Middle frontal gyrus (tissue), 1 donor: ENCODE measurements at regions not wholly inside any gene's neighbourhood (a gene's known extent, or its start where the extent isn't known, plus 50 kb on each side); places are given as distances from the start of the nearest gene placed in this dataset.

Experiments used
- DNase-seq: peaks from one replicate; pipeline ENCODE4 v3.0.0-alpha.2; 2015; ENCODE audit warnings: low spot score; ENCODE audit errors: extremely low spot score

DNA sequence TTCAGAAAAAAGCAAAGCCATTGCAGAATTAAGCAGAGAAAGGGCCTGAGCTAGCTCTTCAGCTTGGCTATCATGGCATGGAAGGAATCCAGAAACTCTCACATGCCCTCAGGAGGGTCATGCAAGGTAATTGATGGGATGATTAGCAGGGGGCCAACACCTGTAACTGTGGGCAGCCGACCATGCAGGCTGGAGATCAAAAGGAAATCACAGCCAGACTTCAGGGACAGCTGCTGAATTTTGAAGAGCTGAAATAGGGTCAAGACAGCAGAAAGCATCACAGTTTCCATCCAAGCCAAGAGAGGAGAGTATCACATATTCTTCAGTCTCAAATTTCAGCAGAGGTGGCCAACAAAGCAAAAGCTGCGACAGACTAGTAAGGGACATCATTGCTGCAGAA, 239.6 kb upstream of the STEAP1 start:
- DNase-seq = no peak

DNA sequence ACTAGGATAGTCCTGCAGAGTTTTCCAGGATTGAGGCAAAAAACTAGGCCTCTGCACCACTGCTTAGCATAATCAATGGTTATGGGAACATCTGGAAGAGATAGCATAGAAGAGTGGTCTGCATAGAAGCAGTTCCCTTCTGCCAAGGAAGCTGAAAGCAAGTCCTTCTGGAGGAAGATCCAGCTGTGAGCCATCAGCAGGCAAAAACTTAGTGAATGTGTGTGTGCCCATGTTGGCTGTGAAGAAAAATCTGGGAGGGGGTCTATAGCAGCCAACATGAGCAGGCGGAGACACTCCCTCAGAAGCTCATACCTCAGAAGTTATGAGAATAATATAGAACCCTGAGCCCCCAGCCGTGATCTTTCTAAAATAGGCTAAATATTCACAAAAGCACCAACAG, 228.1 kb upstream of the STEAP1 start:
- no peak for DNase-seq

DNA sequence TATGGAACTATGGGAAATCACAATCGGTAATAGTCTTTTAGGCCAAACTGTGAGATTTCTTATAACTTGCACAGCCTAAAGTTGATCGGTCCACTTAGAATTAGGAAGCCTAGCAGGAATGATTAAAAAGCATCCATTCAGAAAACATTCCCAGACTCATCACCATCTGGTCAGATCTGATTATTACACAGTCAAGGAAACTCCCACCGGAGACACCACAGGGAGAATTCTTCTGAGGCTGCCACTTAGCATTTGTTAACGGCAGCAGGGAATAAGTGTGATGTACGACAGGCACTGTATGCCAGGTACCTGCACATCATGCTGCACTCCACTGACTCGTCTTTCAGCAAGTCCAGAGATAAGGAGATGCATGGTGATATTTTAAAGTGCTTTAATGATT, 227.6 kb upstream of the STEAP1 start:
- no peak for DNase-seq

DNA sequence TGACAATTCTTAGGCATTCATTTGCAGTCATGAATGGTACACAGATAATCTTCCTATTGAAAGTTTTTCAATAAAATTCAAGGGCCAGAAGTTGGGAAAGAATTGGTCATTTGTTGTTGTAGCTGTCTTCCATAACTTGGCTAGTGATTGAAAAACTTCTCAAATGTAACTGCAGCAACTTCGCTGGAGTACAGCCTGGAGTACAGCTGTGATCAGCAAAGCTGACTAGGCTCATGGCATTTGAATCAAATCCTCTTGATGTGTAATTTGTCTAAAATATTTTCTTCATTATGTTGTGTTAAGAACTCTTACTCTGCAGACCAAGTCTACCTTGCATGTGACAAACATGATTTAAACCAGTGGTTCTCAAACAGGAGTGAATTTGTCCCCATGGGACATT, 226.5 kb upstream of the STEAP1 start:
- no peak for DNase-seq

DNA sequence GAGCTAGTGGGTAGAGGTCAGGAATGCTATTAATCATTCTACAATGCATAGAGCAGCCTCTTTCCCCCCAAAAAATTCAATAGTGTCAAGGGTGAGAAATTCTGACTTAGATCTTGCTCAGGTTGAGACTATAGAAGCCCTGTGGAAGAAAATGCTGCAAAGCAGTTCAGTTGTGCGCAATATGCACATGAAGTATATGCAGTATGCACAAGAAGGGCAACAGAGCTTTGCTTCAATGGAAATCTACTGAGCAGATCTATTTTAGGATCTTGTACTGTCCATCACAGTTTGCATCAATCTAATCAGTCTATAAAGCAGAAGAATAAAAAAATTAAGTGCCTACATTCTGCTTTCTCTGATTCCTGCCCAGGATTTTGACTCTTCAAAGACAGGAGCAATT, 225.8 kb upstream of the STEAP1 start:
- no peak for DNase-seq

DNA sequence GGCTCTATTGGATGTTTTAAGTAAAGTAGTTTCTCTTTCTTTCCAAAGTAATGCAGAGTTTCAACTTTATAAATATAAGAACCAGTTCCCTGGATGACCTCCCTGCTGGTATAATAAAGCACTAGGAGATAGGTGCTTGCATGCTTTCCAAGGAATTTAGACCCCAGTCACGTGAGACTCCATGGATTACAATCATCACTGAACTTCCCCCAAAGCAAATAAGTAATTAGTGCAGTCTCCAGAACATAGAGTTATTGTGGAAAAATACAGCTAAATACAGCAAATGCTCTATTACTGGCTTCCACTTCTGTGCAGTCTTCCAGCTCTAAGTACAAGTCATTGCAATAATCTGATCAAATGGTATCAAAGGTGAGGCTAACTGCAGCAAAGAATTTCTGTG, 220.2 kb upstream of the STEAP1 start:
- no peak for DNase-seq

DNA sequence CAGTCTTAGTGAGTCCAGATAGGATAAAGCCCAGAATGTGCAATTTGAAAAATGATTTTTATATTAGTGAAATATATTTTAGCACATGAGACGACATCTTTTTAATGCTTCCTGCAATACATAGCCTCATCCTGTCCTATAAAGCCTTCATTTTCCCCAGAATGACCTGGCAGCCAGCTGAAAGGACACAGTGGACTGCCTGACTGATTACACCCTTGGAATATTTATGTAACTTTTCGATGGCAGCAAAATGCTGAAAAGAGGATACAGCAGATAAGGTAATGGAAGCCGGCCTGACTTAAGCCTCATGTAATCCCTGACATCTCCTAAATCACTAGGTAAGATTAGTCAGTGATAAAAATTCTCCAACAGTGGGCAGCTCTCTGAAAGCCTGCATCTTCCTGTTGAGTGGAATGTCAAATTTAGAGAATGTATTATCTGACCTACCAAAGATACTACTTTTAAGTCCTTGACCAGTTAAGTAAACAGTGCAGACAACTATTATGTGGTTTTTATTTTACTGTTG, 210.7 kb upstream of the STEAP1 start:
- no peak for DNase-seq

DNA sequence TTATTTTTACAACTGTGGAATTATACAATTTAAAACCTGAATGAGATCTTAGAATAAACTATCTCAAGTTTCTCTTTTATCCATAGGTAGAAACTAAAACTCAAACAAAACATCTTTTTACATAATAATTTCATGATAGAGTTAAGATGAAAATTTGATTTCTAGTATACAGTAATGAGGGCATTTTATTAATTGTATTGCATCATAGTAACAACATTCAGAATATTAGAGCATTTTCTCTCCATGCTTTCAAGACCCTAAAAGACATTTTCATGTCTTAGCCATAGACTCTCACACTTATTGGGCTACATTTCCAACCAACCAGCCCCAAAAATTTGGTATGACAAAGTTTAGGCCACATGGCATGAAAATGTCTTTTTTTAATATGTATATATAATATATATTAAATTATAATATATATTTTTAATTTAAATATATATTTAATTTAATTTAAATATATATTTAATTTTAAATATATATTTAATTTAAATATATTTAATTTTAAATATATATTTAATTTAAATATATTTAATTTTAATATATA, 195.7 kb upstream of the STEAP1 start:
- DNase-seq = no peak

DNA sequence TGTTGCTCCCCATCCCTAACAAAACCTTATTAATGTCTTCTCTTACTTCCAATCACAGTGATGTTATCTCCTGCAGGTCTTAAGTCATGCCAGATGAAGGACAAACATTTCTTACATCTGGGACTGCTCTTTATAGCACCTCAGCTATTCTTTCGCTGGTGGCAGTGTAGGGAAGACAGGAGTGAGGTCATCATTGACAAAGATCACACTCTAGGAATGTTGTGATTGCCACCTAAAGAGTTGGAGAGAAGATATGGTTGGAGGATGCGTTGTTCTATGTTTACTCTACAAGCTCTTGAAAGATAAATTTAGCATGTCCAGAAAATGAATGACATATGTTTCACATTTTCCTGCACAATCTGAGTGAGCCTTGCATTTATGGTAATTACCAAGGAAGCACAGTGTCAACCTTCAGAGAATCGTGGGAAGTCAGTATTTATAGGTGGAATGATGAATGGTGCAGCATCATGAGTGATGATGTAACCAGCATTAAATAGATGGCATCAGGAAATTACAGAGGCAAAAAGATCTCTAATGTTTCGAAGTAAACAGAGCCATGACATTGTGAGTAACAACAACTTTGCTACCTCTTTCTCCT, 188.1 kb upstream of the STEAP1 start:
- DNase-seq = no peak

DNA sequence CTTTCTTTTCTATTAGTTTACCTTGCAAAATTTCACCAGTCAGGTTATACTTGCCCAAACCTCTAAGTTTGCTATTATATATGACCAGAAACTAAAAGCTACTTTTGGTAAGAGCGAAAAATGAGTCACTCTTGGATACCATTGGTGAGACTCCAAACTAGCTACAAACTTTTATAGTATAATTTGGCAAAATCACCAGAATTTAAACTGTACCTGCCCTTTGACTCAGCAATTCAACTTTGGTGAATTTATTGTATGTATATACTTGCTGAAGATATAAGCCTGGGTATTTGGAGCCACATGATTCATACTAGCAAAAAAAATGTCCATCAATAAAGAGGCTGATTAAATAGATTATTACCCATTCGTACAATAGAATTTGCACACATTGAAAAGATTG, 178.7 kb upstream of the STEAP1 start:
- no peak for DNase-seq

DNA sequence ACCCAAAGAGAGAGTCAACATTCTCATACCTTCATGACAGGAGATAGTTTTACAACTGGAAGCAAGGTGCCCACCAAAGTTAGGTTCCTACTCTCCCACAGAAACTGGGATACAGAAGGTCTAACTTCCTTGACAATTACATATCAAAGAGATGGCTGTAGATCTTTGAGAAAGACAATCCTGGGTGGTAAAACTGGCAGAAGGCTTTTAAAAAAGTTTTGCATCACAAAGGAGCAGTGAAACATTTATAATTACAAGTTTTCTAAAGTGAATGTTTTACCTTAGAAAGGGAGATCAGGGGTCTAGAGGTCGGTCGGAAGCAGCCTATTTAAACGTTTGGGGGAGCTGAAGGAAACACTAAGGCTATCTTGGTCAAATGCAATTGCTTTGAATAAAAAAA, 166.6 kb upstream of the STEAP1 start:
- no peak for DNase-seq

DNA sequence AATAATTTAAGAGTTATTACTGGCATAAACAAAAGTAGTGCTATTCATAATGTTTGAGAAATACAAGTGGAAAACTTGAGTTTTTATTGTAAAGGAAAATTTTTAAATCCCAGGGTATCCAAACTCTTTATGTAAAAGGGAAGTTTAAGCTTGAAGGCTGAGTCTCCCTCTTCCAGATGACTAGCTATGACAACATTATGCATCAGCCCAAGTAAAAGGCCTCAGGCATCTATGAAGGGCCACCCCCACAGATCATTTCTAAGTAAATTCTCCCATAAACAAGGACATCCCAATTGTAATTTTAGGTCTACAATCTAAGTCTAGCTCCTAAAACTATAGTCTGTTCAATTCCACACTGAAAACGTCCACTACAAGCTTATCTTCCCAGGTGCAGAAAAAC, 166.2 kb upstream of the STEAP1 start:
- no peak for DNase-seq

DNA sequence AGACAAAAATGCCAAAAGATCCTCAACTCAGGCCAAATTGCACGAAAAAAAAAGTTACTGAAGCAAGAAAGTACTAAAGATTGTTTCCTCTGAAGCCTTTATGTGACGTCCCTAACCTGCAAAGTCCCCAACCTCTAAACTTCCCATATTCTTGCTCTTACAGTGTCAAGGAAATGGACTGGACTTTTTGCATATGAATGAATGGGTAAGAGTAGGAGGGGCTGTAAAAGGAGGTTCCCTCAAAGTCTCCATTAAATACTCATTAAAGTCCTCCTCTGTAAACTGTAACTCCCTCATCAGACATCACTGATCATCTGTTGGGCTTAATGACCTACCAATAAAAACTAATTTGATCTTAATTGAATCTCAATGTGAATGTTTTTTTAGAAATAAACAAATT, 164.8 kb upstream of the STEAP1 start:
- DNase-seq = no peak

DNA sequence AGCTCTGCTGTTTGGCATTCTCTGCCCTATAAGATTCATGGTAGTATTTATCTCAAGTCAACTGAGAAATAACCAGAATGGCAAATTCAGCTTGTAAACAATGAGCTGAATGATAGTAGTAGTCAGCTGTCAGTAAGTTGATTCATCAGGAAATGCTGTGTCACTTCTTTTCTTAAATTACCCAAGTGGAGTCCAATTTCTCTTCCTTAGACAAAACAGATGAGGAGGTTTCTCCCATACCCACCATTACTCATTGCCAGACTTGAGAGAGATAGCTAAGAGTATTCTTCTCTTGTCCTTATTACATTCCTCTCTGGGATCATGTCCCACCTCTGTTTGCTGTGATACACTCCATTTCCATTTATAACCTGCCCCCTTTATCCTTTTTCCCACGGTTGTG, 159.8 kb upstream of the STEAP1 start:
- no peak for DNase-seq

DNA sequence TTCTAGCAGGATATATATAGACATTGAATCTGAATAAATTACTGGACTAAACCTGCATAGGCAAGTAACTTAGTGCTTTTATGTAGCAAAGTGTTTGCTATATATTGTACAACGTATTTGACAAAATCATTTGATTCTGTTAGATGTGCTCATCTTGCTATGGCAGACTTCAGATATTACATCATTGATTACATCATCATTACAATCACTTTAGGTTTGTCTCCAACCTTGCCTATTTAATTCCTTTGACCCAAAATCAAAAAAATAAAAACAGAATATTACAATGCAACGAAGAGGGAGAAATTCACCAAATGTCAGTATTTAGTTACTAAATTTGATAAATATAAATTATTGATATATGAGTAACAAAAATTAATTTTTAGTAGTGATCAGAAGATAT, 155.7 kb upstream of the STEAP1 start:
- no peak for DNase-seq

DNA sequence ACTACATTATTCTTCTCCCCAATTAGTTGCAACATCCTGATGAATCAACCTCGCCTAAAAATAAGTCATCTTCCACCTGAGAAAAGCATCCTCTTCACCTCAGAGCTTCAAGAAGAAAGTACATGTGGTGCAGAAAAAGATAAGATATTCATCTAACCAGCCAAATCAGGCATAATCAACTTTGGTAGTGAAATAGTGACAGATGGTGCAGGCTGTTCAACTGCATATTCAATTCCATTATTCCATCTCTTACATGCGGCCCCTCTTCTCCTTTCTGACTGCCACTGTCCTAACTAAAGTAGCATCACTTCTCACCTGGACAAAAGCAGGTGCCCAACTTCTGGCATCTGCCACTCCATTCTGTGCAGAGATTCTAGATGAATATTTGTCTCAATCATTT, 148.4 kb upstream of the STEAP1 start:
- DNase-seq = no peak

DNA sequence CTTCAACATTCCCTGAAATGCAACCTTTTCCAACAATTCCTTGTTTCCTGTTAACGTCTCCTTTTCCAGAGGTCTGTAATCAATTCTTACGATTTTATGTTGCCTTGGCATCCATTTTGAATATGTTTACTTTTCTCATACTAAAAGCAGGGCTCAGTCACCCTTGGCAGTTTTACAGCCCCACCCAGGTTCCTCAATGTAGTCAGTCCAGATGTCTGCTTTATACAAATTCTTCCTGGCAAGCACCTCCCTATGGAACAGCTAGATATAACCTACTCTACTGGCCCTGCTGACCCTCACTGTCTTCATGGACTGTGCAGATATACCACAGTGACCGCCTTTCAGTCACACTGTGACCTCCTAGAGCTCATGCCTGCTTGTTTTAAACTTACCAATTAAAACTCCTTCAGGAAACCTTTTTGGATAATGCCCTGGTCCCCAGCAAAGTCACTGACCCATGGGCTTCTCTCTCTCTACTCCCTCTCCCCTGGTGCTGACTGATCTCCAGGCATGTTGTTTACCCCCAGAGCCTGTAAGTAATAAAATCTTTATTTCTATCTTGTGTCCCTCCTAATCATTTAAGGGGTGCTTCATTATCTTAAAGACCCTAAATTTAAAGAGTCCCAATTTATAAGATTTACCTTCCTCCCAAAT, 147.1 kb upstream of the STEAP1 start:
- DNase-seq = no peak

DNA sequence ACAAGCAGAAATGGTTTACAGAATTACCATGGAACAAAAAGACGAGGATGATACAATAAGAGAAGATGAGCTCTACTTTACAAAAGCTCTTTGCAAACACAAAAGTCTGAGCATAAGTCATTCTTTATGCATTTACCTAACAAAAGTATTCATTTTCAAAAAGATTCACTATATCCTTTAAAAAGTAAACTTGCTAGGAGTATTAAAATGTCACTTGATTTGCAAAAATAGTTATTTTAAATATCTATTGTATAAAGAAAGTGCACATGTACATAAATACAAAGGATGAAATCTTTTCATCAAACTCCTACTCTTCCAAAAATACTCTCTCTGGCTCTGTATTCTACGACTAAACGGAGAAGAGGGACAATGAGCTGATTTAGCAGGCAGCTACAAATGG, 146.4 kb upstream of the STEAP1 start:
- no peak for DNase-seq

DNA sequence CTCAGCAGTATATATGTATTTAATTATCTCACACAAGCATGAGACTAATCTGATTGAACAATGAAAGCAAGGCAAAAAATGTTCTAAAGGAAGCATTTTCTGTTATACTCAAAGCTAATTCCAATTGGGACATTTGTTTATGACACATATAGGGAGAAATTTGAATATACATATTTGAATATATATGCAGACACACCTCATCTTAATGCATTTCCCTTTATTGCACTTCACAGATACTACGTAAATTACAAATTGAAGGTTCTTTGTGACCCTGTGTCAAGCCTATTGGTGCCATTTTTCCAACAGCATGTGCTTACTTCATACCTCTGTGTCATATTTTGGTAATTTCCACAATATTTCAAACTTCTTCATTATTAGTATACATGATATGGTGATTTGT, 132.1 kb upstream of the STEAP1 start:
- no peak for DNase-seq

DNA sequence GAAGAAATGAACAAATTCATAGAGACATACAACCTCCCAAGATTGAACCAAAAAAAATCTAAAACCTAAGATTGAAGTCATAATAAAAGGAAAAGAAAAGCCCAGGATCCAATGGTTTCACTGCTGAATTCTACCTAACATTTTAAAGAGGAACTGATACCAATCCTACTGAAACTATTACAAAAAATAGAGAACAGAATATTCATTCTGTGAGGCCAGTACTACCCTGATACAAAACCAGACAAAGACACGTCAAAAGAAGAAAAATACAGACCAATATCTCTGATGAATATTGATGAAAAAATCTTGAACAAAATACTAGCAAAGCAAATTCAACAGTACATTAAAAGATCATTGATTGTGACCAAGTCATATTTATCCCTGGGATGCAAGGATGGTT, 128.5 kb upstream of the STEAP1 start:
- DNase-seq = no peak

DNA sequence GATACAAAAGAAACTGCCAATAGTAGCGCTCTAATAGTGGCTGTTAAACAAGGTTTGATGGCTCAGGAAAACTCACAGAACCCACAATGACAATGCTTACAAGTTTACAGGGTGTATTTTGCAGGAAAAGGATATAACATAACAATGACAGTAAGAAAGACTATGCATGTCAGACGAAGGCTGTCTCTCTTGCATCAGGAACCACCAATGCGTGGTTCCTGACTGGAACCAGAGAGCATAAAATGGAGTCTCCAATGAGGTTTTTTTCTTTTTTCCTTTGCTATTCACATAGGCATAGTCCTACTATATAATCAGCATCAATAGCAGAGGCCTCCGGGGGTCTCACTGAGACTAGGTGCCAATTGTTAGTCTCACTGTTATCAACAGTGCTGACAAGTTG, 120.4 kb upstream of the STEAP1 start:
- DNase-seq = no peak

DNA sequence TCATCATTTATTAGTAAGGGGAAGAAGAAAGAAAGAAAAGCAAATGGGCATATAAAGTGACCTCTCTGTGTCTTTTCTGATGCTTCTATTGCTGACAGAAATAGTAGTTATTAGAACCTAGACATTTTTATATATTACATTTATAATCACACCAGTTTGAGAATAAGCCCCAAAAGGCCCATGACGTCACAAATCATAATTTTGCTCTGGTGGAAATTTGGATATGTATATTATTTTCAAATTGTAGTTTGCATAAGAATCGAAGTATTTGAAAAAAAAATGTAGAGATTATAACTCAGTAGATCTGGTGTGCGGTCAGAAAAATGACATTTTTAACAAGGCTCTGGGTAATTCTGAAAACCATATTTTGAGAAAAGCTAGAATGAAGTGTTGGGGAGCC, 101.2 kb upstream of the STEAP1 start:
- no peak for DNase-seq

DNA sequence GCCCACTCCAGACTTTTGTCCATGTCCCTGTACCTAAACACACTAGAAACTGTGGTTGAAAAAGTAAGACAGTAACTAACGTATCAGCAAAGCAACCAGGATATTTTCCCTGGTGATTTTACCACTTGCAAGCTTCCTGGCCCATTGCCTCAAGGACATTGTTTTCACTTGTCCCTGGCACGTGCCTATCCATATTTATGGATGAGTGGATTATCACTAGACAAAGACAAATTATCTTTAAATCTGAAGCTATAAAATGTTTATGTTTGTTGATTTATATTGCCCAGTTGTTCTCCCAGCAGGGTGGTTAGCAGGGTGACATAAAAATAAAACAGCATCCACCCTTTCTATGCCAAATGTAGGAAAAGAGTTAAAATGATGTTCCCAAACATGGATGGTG, 93.2 kb upstream of the STEAP1 start:
- DNase-seq = no peak
